GM13977 (cell line): ENCODE measurements at regions not wholly inside any gene's neighbourhood (a gene's known extent, or its start where the extent isn't known, plus 50 kb on each side); places are given as distances from the start of the nearest gene placed in this dataset.

Experiments
- DNase-seq: peaks from one replicate; pipeline ENCODE4 v3.0.0; 2012; ENCODE audit warnings: low spot score
- in situ Hi-C: fragments of 300-500 bp; cut with MboI; formaldehyde crosslinking; loops from one replicate; pipeline ENCODE4 v1.12.0; 2022; ENCODE audit warnings: low sequenced_read_pairs, low pct_unique_long_range_greater_than_20kb, mixed read lengths, inconsistent platforms; ENCODE audit not compliant: unreplicated experiment
- TF ChIP-seq, protein P1 (sequence below): IDR thresholded peaks from 2 replicates; pipeline ENCODE4 v1.5.1; 2012; ENCODE audit warnings: mild to moderate bottlenecking, control low read depth; ENCODE audit not compliant: insufficient read depth; ENCODE audit errors: extremely low read depth, missing control alignments

DNA sequence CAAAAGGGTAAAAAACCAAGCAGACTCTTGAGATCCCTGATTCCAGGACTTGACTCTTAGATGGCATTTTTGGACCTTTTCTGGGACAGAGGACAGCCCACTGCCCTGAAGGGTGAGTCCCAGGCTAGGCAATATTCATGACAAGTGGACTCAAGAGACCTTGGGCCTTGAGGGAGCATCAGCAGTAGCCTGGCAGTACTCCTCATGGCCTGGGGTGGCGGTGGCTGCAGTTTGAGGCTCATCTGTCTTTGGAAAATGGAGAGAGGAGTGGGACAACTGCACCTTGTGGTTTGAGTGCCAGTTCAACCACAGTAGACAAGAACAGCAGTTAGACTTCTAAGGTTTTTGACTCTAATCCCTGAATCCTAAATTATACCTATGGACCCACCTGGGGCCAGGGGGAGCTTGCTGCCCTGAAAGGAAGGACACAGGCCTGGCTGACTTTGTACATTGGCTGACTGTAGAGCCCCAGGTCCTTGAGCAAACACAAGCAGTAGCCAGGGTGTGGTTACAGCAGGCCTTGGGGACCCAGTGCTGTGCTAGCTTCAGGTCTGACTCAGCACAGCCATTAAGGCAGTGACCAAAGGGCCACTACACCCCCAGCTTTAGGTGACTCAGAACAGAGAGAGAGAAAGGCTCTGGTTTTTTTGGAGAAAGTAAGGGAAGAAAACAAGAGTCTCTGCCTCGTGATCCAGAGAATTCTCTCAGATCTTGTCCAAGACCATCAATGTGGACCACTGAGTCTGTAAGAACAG is 1023.2 kb downstream of the KCNT2 start:
- in situ Hi-C loops: no loop called here
- no peak for DNase-seq
- TF ChIP-seq, protein P1, sequence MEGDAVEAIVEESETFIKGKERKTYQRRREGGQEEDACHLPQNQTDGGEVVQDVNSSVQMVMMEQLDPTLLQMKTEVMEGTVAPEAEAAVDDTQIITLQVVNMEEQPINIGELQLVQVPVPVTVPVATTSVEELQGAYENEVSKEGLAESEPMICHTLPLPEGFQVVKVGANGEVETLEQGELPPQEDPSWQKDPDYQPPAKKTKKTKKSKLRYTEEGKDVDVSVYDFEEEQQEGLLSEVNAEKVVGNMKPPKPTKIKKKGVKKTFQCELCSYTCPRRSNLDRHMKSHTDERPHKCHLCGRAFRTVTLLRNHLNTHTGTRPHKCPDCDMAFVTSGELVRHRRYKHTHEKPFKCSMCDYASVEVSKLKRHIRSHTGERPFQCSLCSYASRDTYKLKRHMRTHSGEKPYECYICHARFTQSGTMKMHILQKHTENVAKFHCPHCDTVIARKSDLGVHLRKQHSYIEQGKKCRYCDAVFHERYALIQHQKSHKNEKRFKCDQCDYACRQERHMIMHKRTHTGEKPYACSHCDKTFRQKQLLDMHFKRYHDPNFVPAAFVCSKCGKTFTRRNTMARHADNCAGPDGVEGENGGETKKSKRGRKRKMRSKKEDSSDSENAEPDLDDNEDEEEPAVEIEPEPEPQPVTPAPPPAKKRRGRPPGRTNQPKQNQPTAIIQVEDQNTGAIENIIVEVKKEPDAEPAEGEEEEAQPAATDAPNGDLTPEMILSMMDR: no peak

DNA sequence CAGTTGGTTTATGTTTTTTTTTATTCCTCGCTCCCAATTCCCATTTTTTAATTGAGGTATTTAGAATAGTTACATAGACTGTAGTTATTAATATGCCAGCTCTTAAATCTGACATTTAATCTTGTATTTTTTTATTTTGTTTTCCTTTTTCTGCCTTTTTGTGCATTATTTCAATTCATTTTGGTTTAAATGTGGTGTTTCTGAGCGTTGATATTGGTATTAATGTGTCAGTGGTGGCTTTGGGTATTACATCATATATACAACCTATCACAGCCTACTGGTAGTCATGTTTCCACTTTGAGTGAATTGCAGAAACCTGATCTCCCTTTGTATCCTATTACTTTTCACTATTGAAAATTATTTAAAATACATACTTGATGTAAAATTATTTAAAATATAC is 1027.3 kb downstream of the KCNT2 start:
- TF ChIP-seq, protein P1: no peak
- in situ Hi-C loops: no loop called here
- no peak for DNase-seq

DNA sequence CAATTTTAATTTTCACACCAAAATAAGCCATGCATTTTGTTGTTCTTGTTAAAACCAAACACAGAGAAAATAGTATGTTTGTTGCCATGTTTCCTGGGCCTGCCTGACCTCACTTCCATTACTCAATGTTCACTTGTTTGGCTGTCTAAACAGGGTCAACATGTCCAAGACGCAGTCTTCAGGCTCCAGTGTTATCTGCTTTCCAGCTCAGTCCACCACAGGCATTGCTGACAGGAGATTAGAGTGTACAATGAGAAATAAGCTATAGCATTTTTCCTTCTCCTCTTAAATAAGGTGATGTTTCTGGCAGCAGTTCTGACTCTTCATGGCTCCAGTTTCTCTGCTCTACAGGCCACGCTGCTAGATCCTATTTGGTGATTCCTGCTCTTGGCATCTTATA is 1030.5 kb downstream of the KCNT2 start:
- TF ChIP-seq, protein P1: no peak
- DNase-seq: no peak
- in situ Hi-C loops: no loop called here

DNA sequence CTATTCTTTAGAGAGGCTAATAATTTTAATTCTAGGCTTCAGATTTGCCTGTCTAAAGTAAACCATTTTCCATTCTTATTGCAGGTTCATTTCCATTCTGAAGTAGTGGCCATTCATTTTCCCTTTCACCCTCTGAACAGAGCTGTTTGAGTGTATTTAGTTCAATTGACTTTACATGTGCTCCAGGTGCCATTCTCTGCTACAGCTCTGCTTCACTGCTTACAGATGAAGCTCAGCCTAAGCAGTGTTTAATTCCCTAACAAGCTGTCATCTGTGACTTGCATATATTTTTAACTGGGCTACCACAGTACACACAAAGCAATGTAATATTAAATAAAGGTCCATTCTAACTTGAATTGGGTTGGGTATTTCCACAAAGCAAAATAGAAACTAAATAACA is 1031.6 kb downstream of the KCNT2 start:
- DNase-seq: no peak
- TF ChIP-seq, protein P1: no peak
- in situ Hi-C loops: no loop called here

DNA sequence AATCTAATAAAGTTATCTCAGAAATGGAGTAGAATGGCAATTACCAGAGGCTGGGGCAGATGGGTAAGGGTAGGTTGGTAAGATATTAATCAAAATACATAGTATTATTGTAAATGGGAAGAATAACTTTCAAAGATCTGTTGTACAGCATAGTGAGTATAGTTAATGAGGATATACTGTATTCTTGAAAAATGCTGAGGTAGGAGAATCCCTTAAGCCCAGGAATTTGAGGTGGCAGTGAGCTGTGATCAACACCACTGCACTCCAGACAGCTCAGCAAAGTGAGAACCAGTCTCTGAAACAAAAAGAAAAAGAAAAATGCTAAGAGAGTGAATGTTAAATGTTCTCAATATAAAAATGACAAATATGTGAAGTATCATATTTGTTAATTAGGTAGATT is 1033.7 kb downstream of the KCNT2 start:
- TF ChIP-seq, protein P1: no peak
- no peak for DNase-seq
- in situ Hi-C loops: no loop called here

DNA sequence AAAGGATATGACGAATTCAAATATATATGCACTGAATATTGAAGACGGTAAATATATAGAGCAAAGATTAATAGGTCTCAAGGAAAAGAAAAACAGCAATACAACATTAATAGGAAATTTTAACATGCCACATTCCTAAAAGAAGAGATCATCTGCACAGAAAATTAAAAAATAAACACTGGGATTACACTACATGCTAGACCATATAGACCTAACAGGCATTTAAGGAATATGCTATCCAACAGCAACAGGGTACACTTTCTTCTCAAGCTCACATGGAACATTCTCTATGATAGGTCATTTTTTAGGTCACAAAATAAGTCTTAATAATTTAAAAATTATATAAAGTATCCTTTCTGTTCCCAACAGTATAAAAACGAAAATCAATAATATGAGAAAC is 1038.3 kb downstream of the KCNT2 start:
- in situ Hi-C loops: no loop called here
- DNase-seq: no peak
- TF ChIP-seq, protein P1: no peak
